SK-N-SH (cell line): ENCODE measurements at regions not wholly inside any gene's neighbourhood (a gene's known extent, or its start where the extent isn't known, plus 50 kb on each side); places are given as distances from the start of the nearest gene placed in this dataset.

Experiments
- EZH2phosphoT487 ChIP-seq: fragments of 200-600 bp; sonication (generic); IDR thresholded peaks from 2 replicates; pipeline ENCODE4 v1.6.1; 2017; ENCODE audit warnings: low read depth, mixed run types, mild to moderate bottlenecking, antibody characterized with exemption, moderate library complexity, borderline replicate concordance
- GABPA ChIP-seq: IDR thresholded peaks from 2 replicates; pipeline ENCODE4 v1.4.0; 2012; ENCODE audit warnings: low read depth, mild to moderate bottlenecking
- SMC3 ChIP-seq: IDR thresholded peaks from 2 replicates; pipeline ENCODE4 v1.6.1; 2012; ENCODE audit warnings: low read depth, low read length, improper control_type of control experiment
- TF ChIP-seq, protein P1 (sequence below): fragments of 150-350 bp; IDR thresholded peaks from 2 replicates; pipeline ENCODE4 v1.6.1; 2017; ENCODE audit warnings: antibody characterized with exemption, low read length, low read depth, borderline replicate concordance
- TF ChIP-seq, protein P2 (sequence below): IDR thresholded peaks from 2 replicates; pipeline ENCODE4 v1.6.1; 2012; ENCODE audit warnings: mild to moderate bottlenecking, low read depth, low read length, moderate library complexity

DNA sequence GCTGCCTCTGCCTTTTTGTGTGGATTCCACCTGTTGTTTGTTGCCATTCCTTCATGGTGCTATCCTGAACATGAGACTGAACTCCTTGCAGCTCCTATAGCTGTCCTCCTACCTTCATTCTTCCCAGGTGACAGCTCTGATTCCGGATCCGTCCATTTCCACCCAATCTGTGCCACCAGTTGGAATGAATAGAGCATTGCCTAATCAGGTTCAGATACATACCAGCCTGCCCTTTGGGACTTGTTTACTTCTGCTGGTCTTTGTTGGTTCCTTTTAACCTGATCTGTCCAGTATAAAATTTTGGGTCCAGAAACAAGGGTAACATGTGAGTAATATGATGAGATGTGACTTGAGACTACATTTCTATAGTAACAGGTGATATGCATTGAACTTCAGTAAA is 136.3 kb upstream of the IGF1 start:
- TF ChIP-seq, protein P1, sequence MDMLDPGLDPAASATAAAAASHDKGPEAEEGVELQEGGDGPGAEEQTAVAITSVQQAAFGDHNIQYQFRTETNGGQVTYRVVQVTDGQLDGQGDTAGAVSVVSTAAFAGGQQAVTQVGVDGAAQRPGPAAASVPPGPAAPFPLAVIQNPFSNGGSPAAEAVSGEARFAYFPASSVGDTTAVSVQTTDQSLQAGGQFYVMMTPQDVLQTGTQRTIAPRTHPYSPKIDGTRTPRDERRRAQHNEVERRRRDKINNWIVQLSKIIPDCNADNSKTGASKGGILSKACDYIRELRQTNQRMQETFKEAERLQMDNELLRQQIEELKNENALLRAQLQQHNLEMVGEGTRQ: no peak
- TF ChIP-seq, protein P2, sequence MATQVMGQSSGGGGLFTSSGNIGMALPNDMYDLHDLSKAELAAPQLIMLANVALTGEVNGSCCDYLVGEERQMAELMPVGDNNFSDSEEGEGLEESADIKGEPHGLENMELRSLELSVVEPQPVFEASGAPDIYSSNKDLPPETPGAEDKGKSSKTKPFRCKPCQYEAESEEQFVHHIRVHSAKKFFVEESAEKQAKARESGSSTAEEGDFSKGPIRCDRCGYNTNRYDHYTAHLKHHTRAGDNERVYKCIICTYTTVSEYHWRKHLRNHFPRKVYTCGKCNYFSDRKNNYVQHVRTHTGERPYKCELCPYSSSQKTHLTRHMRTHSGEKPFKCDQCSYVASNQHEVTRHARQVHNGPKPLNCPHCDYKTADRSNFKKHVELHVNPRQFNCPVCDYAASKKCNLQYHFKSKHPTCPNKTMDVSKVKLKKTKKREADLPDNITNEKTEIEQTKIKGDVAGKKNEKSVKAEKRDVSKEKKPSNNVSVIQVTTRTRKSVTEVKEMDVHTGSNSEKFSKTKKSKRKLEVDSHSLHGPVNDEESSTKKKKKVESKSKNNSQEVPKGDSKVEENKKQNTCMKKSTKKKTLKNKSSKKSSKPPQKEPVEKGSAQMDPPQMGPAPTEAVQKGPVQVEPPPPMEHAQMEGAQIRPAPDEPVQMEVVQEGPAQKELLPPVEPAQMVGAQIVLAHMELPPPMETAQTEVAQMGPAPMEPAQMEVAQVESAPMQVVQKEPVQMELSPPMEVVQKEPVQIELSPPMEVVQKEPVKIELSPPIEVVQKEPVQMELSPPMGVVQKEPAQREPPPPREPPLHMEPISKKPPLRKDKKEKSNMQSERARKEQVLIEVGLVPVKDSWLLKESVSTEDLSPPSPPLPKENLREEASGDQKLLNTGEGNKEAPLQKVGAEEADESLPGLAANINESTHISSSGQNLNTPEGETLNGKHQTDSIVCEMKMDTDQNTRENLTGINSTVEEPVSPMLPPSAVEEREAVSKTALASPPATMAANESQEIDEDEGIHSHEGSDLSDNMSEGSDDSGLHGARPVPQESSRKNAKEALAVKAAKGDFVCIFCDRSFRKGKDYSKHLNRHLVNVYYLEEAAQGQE: no peak
- no peak for TF ChIP-seq EZH2phosphoT487
- TF ChIP-seq GABPA: no peak
- no peak for TF ChIP-seq SMC3
